HFF-Myc (cell line): ENCODE measurements at regions not wholly inside any gene's neighbourhood (a gene's known extent, or its start where the extent isn't known, plus 50 kb on each side); places are given as distances from the start of the nearest gene placed in this dataset.

Experiments used
- DNase-seq: peaks from one replicate; pipeline ENCODE4 v3.0.0-alpha.2; 2011; ENCODE audit warnings: low read depth; ENCODE audit errors: extremely low read depth
- H3K4me3 ChIP-seq: replicated peaks from 2 replicates; pipeline ENCODE4 v1.5.1; 2011; ENCODE audit warnings: low read depth, mild to moderate bottlenecking, control low read depth, low read length
- TF ChIP-seq, protein P1 (sequence below): IDR thresholded peaks from 2 replicates; pipeline ENCODE4 v1.5.1; 2012; ENCODE audit warnings: mild to moderate bottlenecking, low read depth, low read length, control low read depth; ENCODE audit errors: missing control alignments

DNA sequence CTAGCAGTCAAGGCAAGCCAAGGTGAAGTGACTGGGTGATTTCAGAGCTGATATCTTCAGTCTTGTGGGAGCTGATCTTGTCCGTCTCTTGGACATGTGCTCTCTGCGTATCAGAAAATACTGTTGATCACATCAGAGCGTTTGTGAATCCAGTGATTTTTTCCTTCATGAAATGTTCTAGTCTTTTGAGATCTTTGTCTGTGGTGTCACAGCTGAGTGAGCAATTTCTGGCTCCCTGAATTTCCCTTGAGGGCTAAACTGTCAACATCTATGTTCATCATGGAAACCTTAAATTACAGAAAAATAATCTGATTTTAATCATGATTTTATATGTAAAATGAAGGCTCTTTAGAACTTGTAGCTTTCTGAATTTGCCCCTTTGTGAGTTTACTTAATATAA, 432.0 kb downstream of the CCDC85A start:
- DNase-seq, result no peak
- TF ChIP-seq, protein P1, sequence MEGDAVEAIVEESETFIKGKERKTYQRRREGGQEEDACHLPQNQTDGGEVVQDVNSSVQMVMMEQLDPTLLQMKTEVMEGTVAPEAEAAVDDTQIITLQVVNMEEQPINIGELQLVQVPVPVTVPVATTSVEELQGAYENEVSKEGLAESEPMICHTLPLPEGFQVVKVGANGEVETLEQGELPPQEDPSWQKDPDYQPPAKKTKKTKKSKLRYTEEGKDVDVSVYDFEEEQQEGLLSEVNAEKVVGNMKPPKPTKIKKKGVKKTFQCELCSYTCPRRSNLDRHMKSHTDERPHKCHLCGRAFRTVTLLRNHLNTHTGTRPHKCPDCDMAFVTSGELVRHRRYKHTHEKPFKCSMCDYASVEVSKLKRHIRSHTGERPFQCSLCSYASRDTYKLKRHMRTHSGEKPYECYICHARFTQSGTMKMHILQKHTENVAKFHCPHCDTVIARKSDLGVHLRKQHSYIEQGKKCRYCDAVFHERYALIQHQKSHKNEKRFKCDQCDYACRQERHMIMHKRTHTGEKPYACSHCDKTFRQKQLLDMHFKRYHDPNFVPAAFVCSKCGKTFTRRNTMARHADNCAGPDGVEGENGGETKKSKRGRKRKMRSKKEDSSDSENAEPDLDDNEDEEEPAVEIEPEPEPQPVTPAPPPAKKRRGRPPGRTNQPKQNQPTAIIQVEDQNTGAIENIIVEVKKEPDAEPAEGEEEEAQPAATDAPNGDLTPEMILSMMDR, result no peak
- no peak overlapping the region for H3K4me3 ChIP-seq

DNA sequence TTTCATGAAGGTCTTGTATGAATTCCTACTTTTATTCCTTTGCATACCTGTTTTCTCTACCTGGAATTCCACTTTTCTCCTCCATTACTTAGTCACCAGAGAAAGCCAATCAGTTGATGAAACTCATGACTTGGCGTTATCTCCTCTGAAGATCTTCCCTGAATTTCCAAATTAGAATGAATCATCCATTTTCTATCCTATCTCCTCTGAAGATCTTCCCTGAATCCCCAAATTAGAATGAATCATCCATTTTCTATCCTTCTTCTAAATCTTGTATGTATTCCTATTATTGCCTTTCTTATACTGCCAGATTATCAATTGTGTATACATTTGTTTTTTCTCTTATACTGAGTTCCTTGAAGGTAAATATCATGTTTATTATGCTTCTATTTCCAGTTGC, 440.4 kb downstream of the CCDC85A start:
- H3K4me3 ChIP-seq, result no peak overlapping the region
- TF ChIP-seq, protein P1, result no peak
- DNase-seq, result no peak

DNA sequence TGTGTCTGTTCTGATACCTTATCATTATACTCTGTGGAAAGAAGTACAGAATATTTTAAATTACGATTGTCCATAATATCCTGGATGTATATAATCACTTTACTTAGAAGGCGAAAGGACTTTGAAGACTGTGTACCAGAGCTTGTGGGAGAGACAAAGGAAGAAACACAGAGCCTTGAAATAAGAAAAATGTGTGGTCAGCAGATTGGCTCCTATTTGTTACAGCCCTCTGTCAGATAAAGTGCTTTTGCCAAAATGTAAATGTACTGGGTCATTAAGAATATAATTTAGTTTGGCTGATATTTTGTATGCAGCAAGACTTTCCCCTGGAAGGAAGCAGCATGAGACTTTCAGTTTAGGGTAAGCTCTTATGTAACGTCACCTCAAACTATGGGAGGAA, 443.1 kb downstream of the CCDC85A start:
- H3K4me3 ChIP-seq, result no peak overlapping the region
- DNase-seq, result no peak
- TF ChIP-seq, protein P1, result no peak

DNA sequence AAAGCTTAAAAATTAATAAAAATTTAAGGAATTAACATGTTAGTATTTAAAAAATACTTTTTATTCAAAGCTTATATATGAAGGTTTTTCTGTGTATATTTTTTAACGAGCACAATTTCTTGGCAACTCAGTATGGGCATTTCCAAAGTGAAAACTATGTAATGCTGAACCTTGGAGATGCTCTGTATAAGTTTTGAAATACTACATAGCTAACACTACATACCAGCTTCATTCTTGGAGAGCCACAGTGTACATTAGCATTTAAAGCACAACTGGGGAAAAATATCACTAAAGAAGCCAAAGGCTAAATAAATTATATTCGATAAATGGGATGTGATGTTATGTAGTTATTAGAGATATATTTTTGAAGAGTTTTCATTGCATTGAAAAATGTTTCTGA, 446.5 kb downstream of the CCDC85A start:
- TF ChIP-seq, protein P1, result no peak
- no peak overlapping the region for H3K4me3 ChIP-seq
- DNase-seq, result no peak

DNA sequence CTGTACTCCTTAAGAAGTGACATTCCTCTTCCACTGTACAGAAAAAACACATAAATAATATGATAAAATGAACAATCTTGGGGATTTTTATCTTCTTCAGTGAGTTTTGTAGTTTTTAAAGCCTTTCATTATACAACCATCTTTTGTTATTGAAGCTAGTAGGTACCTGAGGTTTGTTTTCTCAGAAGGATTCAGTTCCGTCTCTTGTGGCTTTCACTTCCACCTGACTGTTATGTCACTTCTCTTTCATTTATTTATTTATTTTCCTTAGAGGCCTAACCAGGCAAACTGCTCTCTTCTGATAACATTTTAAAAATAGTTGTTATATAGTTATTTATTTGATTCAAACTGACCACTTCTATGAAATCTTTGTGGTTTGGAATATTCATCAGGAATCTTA, 464.2 kb downstream of the CCDC85A start:
- H3K4me3 ChIP-seq, result no peak overlapping the region
- DNase-seq, result no peak
- TF ChIP-seq, protein P1, result no peak

DNA sequence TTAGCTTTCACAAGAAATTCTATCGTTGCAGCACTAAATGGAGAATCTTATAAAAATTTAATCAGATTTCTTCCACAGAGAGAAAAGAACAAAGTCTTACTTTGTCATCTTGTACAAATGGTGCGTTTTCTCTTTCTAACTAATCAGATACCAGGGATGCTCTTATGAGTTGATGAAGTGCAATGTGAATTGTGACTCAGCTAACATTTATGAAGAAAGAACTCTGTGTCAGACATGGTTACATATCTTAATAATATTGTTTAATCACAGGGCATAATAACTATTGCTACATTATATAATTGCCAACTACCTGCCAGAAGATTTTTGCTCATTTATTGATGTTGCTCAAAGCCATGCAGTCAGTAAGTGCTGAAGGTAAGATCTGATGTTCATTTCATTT, 465.0 kb downstream of the CCDC85A start:
- TF ChIP-seq, protein P1, result no peak
- no peak overlapping the region for H3K4me3 ChIP-seq
- DNase-seq, result no peak

DNA sequence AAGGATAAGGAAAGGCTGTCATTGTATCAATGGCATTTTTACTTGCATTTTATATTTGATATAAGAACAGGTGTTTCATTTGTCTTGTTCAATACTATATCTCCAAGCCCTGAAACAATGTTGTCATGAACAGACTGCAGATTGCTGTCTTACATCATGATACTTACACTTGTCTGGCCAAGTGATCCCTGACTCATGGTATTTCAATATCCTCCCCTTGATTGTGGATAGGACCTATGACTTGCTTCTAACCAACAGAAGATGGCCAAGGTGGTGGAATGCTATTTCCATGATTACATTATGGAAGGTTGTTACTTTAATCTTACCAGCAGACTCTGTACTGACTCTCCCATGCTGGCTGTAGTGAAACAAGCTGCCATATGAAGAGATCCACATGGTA, 471.1 kb downstream of the CCDC85A start:
- TF ChIP-seq, protein P1, result no peak
- DNase-seq, result no peak
- H3K4me3 ChIP-seq, result no peak overlapping the region
